Neural progenitor cell (in vitro differentiated cells): ENCODE measurements at regions not wholly inside any gene's neighbourhood (a gene's known extent, or its start where the extent isn't known, plus 50 kb on each side); places are given as distances from the start of the nearest gene placed in this dataset.

Source experiments
- DNase-seq: peaks from one replicate; pipeline ENCODE4 v3.0.0-alpha.2; 2016; ENCODE audit warnings: low spot score
- H2AFZ ChIP-seq: fragments of 200-600 bp; sonication (generic); replicated peaks from 2 replicates; pipeline ENCODE4 v1.6.1; 2016; ENCODE audit warnings: antibody characterized with exemption
- H3F3A ChIP-seq: fragments of 200-600 bp; sonication (generic); 2 replicates; pipeline ENCODE4 v1.6.1; 2016; ENCODE audit warnings: antibody characterized with exemption, low read depth
- H3K27ac ChIP-seq: fragments of 200-600 bp; sonication (generic); 2 replicates; pipeline ENCODE4 v1.5.1; 2016; ENCODE audit warnings: mild to moderate bottlenecking
- H3K27me3 ChIP-seq: fragments of 200-600 bp; sonication (generic); 2 replicates; pipeline ENCODE4 v1.6.1; 2016; ENCODE audit warnings: mild to moderate bottlenecking, moderate library complexity
- H3K36me3 ChIP-seq: fragments of 200-600 bp; sonication (generic); 2 replicates; pipeline ENCODE4 v1.5.1; 2016
- H3K4me1 ChIP-seq: fragments of 200-600 bp; sonication (generic); 2 replicates; pipeline ENCODE4 v1.6.1; 2016; ENCODE audit warnings: mixed run types
- H3K4me2 ChIP-seq: fragments of 200-600 bp; sonication (generic); 2 replicates; pipeline ENCODE4 v1.6.1; 2016
- H3K4me3 ChIP-seq: fragments of 200-600 bp; sonication (generic); 2 replicates; pipeline ENCODE4 v1.5.1; 2016
- H3K79me2 ChIP-seq: fragments of 200-600 bp; sonication (generic); 2 replicates; pipeline ENCODE4 v1.6.1; 2016; ENCODE audit warnings: low read depth
- H3K9ac ChIP-seq: fragments of 200-600 bp; sonication (generic); 2 replicates; pipeline ENCODE4 v1.6.1; 2016
- H3K9me3 ChIP-seq: fragments of 200-600 bp; sonication (generic); 2 replicates; pipeline ENCODE4 v1.5.1; 2016; ENCODE audit warnings: low read depth
- H4K20me1 ChIP-seq: fragments of 200-600 bp; sonication (generic); 2 replicates; pipeline ENCODE4 v1.6.1; 2016; ENCODE audit warnings: low read depth
- H3K27ac Mint-ChIP-seq: 3 replicates; pipeline ENCODE4 v1.8.0; 2021; ENCODE audit warnings: mixed read lengths
- H3K27me3 Mint-ChIP-seq: 2 replicates; pipeline ENCODE4 v1.8.0; 2022; ENCODE audit warnings: low read depth, mild to moderate bottlenecking, inconsistent platforms, moderate library complexity, mixed read lengths; ENCODE audit not compliant: insufficient read depth
- H3K36me3 Mint-ChIP-seq: 3 replicates; pipeline ENCODE4 v1.8.0; 2021; ENCODE audit warnings: mixed read lengths
- H3K4me1 Mint-ChIP-seq: 3 replicates; pipeline ENCODE4 v1.8.0; 2021; ENCODE audit warnings: mixed read lengths
- H3K4me3 Mint-ChIP-seq: 3 replicates; pipeline ENCODE4 v1.8.0; 2021; ENCODE audit warnings: mild to moderate bottlenecking, moderate library complexity, mixed read lengths
- H3K9me3 Mint-ChIP-seq: 3 replicates; pipeline ENCODE4 v1.8.0; 2020; ENCODE audit warnings: mixed read lengths
- EZH2 ChIP-seq: fragments of 200-600 bp; sonication (generic); IDR thresholded peaks from 2 replicates; pipeline ENCODE4 v1.6.1; 2017; ENCODE audit warnings: antibody characterized with exemption, mild to moderate bottlenecking, moderate library complexity
- EZH2phosphoT487 ChIP-seq: fragments of 200-600 bp; sonication (generic); IDR thresholded peaks from 2 replicates; pipeline ENCODE4 v1.6.1; 2017; ENCODE audit warnings: antibody characterized with exemption
- TF ChIP-seq, protein P1 (sequence below): fragments of 200-600 bp; sonication (generic); IDR thresholded peaks from 2 replicates; pipeline ENCODE4 v1.5.1; 2017; ENCODE audit warnings: antibody characterized with exemption, mild to moderate bottlenecking

DNA sequence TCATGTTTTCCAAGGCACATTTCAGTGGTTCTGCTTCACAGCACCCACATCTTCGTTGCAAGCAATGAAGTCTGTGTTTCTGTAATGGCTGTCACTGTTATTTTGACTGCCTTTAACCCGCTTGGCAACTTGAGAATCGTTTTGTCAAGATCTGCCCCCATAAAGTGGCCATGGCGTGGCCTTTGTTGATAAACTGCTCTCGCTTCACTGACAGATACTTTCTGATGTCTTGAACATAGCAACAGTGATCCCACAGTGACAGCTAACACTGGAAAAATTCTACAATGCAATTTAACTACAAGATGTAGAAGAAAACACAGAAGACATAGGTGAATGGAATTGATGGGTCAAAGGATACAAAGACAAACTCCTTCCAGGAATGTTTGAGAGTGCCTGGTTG is 184.2 kb downstream of the KLHL28 start:
- Mint-ChIP-seq H3K9me3 (no peaks in the 10 kb centered on the region), H3K4me3 (no peak overlapping the region), H3K27ac (no peak overlapping the region), H3K4me1 (peaks cover 13% of the 10 kb centered on the region), H3K27me3 (no peaks in the 10 kb centered on the region), H3K36me3 (no peaks in the 10 kb centered on the region)
- Histone ChIP-seq H3K9ac (no peak overlapping the region), H2AFZ (peak overlapping the region; percentile 23), H3K4me1 (no peaks in the 10 kb centered on the region), H3K27ac (no peak overlapping the region), H3K9me3 (no peaks in the 10 kb centered on the region), H3F3A (no peaks in the 10 kb centered on the region), H3K4me3 (no peak overlapping the region), H3K4me2 (no peak overlapping the region), H3K27me3 (no peaks in the 10 kb centered on the region), H3K36me3 (no peaks in the 10 kb centered on the region), H4K20me1 (no peaks in the 10 kb centered on the region), H3K79me2 (no peaks in the 10 kb centered on the region)
- TF ChIP-seq, protein P1, sequence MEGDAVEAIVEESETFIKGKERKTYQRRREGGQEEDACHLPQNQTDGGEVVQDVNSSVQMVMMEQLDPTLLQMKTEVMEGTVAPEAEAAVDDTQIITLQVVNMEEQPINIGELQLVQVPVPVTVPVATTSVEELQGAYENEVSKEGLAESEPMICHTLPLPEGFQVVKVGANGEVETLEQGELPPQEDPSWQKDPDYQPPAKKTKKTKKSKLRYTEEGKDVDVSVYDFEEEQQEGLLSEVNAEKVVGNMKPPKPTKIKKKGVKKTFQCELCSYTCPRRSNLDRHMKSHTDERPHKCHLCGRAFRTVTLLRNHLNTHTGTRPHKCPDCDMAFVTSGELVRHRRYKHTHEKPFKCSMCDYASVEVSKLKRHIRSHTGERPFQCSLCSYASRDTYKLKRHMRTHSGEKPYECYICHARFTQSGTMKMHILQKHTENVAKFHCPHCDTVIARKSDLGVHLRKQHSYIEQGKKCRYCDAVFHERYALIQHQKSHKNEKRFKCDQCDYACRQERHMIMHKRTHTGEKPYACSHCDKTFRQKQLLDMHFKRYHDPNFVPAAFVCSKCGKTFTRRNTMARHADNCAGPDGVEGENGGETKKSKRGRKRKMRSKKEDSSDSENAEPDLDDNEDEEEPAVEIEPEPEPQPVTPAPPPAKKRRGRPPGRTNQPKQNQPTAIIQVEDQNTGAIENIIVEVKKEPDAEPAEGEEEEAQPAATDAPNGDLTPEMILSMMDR, result no peak
- TF ChIP-seq EZH2 (no peak), EZH2phosphoT487 (no peak)
- no peak for DNase-seq

DNA sequence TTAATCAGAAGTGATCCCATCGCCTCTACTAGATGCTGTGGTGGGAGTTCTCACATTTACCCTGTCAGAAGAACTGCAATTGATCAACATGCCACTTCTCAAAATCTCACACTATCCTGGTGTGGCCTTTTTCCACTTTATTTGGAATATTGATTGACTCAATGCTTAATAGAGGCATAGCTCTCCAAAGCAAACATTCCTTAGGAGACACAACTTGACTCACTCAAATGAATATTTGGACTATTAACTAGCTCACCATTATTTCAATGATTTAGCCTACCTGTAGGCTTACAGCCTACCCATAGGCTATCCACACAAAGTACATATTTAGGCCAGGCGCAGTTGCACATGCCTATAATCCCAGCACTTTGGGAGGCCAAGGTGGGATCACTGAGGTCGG is 186.5 kb downstream of the KLHL28 start:
- Histone ChIP-seq H4K20me1 (no peaks in the 10 kb centered on the region), H3K4me2 (no peak overlapping the region), H3K4me1 (no peaks in the 10 kb centered on the region), H3F3A (no peaks in the 10 kb centered on the region), H3K27me3 (no peaks in the 10 kb centered on the region), H3K27ac (no peak overlapping the region), H3K9ac (no peak overlapping the region), H3K9me3 (no peaks in the 10 kb centered on the region), H3K79me2 (no peaks in the 10 kb centered on the region), H3K36me3 (no peaks in the 10 kb centered on the region), H3K4me3 (no peak overlapping the region), H2AFZ (no peak overlapping the region)
- Mint-ChIP-seq H3K4me1 (peaks cover 12% of the 10 kb centered on the region), H3K27me3 (no peaks in the 10 kb centered on the region), H3K9me3 (no peaks in the 10 kb centered on the region), H3K27ac (no peak overlapping the region), H3K36me3 (no peaks in the 10 kb centered on the region), H3K4me3 (no peak overlapping the region)
- no peak for TF ChIP-seq EZH2phosphoT487
- no peak for TF ChIP-seq EZH2
- TF ChIP-seq, protein P1, result no peak
- DNase-seq, result no peak

DNA sequence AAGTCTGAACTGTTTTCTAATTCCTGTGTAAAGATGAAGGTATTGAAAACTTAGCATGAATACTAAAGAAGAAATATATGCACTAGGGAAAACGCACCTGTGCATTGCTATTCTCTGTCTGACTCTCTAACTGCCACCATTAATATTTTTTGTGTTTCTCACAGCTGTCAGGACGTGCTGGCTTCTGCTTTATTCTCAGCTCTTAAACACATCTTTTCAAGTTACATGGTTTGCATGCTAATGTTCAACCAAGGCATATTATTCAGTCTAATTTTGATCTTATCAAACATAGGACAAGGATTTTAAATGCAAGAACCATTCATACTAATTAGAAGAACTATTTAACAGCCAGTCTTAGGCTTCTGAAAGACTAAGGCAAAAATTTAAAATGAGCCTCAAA is 187.4 kb downstream of the KLHL28 start:
- no peak overlapping the region for H3K27ac Mint-ChIP-seq
- Histone ChIP-seq H3F3A (no peaks in the 10 kb centered on the region), H3K36me3 (no peaks in the 10 kb centered on the region), H3K9me3 (no peaks in the 10 kb centered on the region), H4K20me1 (no peaks in the 10 kb centered on the region), H3K79me2 (no peaks in the 10 kb centered on the region), H3K27me3 (no peaks in the 10 kb centered on the region), H3K9ac (no peak overlapping the region), H3K4me1 (no peaks in the 10 kb centered on the region), H2AFZ (no peak overlapping the region), H3K27ac (no peak overlapping the region), H3K4me3 (no peak overlapping the region), H3K4me2 (no peak overlapping the region)
- no peaks in the 10 kb centered on the region for H3K9me3 Mint-ChIP-seq
- no peak overlapping the region for H3K4me3 Mint-ChIP-seq
- no peak for DNase-seq
- no peaks in the 10 kb centered on the region for H3K36me3 Mint-ChIP-seq
- no peaks in the 10 kb centered on the region for H3K27me3 Mint-ChIP-seq
- peaks cover 12% of the 10 kb centered on the region for H3K4me1 Mint-ChIP-seq
- TF ChIP-seq EZH2, result no peak
- TF ChIP-seq EZH2phosphoT487, result no peak
- TF ChIP-seq, protein P1, result no peak

DNA sequence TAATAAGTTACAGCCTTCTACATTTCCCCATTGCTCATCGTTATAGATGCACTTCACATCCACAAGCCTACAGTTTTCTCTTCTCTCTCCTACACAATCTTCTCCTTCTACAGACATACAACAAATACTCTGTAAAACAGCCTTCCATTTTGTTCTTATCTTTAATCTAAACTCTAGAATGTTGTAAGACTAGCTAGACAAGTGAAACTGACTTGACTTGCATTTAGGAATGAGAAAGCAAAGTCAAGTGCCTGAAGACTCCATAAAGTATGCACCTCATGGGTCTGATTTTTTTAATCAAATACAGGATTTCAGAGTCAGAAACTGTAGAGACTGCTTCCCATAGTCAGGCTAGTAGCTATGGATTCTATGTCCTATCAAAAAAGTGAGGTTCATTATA is 190.3 kb downstream of the KLHL28 start:
- Histone ChIP-seq H3K9me3 (no peaks in the 10 kb centered on the region), H3K4me1 (no peaks in the 10 kb centered on the region), H3K27ac (no peak overlapping the region), H3K9ac (no peak overlapping the region), H2AFZ (no peak overlapping the region), H3K4me2 (no peak overlapping the region), H3K79me2 (no peaks in the 10 kb centered on the region), H3K36me3 (no peaks in the 10 kb centered on the region), H3K27me3 (no peaks in the 10 kb centered on the region), H4K20me1 (no peaks in the 10 kb centered on the region), H3F3A (no peaks in the 10 kb centered on the region), H3K4me3 (no peak overlapping the region)
- H3K27me3 Mint-ChIP-seq, result peaks cover 2% of the 10 kb centered on the region
- H3K36me3 Mint-ChIP-seq, result no peaks in the 10 kb centered on the region
- DNase-seq, result no peak
- no peak overlapping the region for H3K27ac Mint-ChIP-seq
- TF ChIP-seq EZH2 (no peak), EZH2phosphoT487 (no peak)
- TF ChIP-seq, protein P1, result no peak
- H3K4me1 Mint-ChIP-seq, result no peaks in the 10 kb centered on the region
- H3K4me3 Mint-ChIP-seq, result no peak overlapping the region
- no peaks in the 10 kb centered on the region for H3K9me3 Mint-ChIP-seq
